Omental fat pad (tissue), 3 donors: ENCODE measurements at regions not wholly inside any gene's neighbourhood (a gene's known extent, or its start where the extent isn't known, plus 50 kb on each side); places are given as distances from the start of the nearest gene placed in this dataset.

ENCODE experiments used
- ATAC-seq: fragments of 150-250 bp; one replicate; pipeline ENCODE4 v1.9.1; 2016; ENCODE audit warnings: mild to moderate bottlenecking, moderate library complexity; ENCODE audit not compliant: low FRiP score
- DNase-seq: peaks from one replicate; pipeline ENCODE4 v3.0.0-alpha.2; 2019; ENCODE audit warnings: low spot score
- TF ChIP-seq, protein P1 (sequence below), 3 donors: fragments of 450-650 bp; IDR thresholded peaks; one replicate each; pipeline ENCODE4 v1.5.1; 2016 to 2017; ENCODE audit warnings: antibody characterized with exemption in 3 of 3, mild to moderate bottlenecking in 3 of 3, moderate library complexity in 2 of 3

DNA sequence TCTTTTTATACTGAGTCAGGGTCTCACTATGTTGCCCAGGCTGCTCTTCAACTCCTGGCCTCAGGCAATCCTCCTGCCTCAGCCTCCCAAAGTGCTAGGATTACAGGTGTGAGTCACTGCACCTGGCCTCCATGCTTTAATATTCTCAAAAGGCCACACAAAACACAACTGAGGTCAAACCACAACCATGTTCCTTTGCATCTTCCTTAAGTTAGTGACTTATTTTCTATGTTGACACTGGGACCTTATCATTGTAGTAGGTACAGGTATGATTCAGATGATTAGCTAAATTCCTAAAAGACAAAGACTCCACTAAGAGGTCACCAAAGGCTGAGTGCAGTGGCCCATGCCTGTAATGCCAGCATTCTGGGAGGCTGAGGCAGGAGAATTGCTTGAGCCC, 131.9 kb upstream of the ATP1B1 start:
- no peak for ATAC-seq
- DNase-seq: no peak
- TF ChIP-seq, protein P1, sequence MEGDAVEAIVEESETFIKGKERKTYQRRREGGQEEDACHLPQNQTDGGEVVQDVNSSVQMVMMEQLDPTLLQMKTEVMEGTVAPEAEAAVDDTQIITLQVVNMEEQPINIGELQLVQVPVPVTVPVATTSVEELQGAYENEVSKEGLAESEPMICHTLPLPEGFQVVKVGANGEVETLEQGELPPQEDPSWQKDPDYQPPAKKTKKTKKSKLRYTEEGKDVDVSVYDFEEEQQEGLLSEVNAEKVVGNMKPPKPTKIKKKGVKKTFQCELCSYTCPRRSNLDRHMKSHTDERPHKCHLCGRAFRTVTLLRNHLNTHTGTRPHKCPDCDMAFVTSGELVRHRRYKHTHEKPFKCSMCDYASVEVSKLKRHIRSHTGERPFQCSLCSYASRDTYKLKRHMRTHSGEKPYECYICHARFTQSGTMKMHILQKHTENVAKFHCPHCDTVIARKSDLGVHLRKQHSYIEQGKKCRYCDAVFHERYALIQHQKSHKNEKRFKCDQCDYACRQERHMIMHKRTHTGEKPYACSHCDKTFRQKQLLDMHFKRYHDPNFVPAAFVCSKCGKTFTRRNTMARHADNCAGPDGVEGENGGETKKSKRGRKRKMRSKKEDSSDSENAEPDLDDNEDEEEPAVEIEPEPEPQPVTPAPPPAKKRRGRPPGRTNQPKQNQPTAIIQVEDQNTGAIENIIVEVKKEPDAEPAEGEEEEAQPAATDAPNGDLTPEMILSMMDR (IDR thresholded peaks at IDR 0.05): no peak

DNA sequence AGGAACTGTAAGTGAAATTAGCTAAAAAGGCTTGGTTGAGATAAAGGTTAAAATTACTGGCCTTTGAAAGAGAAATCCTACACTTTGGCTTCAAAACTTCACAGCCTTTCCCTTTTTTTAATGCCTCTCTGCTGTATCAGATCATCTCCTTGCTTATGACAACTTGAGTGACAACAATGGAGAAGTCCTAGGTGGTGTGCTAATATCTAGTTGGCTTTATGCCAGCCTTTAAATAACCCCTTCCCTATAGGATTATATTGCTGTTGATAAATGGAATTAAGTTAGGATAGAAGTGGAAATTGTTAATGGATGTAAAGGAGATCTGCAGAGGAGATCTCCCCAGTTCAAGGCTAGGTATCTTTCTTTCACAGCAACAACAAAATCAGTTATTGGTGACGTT, 130.2 kb upstream of the ATP1B1 start:
- DNase-seq: no peak
- ATAC-seq: no peak

DNA sequence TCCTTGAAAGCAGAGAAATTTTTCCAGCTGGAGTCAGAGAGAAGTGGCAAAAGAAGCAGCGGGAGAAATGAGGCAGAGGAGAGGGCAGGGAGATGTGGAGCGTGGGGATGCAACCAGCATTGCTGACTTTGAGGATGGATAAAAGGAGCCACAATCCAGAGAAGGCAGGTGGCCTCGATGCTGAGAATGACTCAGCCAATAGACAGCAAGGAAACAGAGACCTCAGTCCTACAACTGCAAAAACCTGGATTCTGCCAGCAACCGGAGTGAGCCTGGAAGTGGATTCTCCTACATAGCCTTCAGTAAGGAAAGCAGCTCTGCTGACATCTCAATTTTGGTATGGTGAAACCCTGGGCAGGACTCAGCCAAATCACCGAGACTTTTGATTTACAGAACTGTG, 128.9 kb upstream of the ATP1B1 start:
- ATAC-seq (no peak), DNase-seq (no peak)
- TF ChIP-seq, protein P1 (IDR thresholded peaks at IDR 0.05): no peak

More for the DNA sequence above, 130.2 kb upstream of the ATP1B1 start:
- TF ChIP-seq, protein P1 (IDR thresholded peaks at IDR 0.05): no peak

DNA sequence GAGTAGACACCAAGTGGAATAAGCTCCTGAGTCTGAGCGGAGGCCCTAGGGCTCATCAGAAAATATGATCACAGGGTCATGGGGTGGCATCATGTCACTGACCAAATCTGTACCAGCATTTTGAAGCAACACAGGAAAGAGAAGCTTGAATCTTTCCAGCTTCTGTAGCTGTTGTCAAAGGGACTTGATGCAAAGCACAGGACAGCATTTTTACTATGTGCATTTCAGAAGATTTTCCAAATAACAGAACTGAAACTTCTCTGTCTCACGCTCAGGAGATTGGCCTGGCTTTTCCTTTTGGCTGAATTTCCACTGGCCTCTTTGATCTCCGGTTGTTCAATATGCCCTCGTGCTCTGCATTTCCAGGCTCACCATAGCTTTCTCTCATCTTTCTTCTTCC, 127.2 kb upstream of the ATP1B1 start:
- TF ChIP-seq, protein P1 (IDR thresholded peaks at IDR 0.05): no peak
- ATAC-seq (no peak), DNase-seq (no peak)

DNA sequence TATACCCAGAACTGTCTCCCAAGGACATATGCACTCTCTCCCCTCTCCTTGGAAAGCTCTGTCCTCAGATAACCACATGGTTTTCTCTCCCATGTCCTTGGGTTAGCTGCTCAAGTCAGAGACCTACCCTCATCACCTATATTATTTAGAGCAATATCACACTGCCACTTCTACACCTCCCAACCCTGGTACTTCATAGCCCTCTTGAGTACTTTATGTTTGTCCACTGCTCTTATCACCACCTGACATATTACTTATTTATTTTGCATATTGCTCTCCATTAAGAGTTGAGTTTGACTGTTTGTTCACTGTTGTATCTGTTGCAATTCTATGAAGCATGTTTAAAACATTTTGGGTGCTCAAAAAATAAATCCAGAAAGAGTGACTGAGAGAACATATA, 126.3 kb upstream of the ATP1B1 start:
- TF ChIP-seq, protein P1 (IDR thresholded peaks at IDR 0.05): no peak
- ATAC-seq: no peak
- no peak for DNase-seq

DNA sequence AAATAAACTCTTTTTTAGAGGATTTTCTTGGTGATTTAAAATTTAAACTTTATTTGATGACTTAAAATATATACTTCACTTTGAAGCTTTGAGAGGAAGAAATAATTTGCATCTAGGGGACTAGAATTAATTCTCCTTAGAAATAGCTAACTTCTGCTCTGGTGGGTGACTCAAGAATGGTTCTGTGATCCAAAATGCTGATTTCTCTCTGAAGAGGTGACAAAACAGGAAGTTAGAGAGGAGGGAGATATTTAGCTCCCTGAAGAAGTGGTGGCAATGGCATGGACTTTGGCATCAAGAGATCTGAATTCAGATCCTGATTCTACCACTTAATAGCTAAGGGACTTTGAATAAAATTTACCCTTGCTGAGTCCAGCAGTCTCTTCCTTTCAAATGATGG, 125.8 kb upstream of the ATP1B1 start:
- TF ChIP-seq, protein P1 (IDR thresholded peaks at IDR 0.05): no peak
- no peak for ATAC-seq
- no peak for DNase-seq

DNA sequence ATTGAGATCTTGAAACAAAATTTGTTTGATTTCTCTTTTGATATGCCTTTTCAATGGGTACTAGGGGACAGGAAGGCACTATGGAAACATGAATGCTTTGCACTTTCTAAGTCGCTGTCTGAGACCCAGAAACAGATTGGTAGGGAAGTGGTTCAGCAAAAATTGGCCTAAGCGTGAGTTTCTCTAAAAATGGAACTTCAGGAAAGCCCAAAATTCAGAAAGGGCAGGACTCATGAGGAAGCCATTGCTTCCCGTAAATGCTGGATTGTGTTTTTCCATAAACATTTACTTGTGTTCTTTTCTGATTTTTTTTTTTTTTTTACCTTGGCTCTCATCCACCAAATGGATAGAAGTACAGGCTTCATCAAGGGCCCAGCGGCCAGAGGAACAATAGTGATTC, 123.7 kb upstream of the ATP1B1 start:
- TF ChIP-seq, protein P1 (IDR thresholded peaks at IDR 0.05): no peak
- no peak for DNase-seq

More for the DNA sequence above, 123.7 kb upstream of the ATP1B1 start:
- no peak for ATAC-seq
